ENCODE measurements at regions not wholly inside any gene's neighbourhood (a gene's known extent, or its start where the extent isn't known, plus 50 kb on each side); places are given as distances from the start of the nearest gene placed in this dataset.

- no peak for DNase-seq
These were observed 50.5 kb upstream of the PRDM1 start for GRCh38 chr6:106035655-106036054.

GRCh38 chr6:106033806-106034205 is 52.3 kb upstream of the PRDM1 start:
- no peak for DNase-seq

- peak; percentile 77 for DNase-seq
These were observed 58.4 kb upstream of the PRDM1 start for GRCh38 chr6:106027758-106028157.

- DNase-seq: no peak
These were observed 59.1 kb upstream of the PRDM1 start for GRCh38 chr6:106026748-106027715.

GRCh38 chr6:106025655-106026054 is 60.5 kb upstream of the PRDM1 start:
- DNase-seq: no peak

- DNase-seq: no peak
These were observed 63.3 kb upstream of the PRDM1 start for GRCh38 chr6:106022801-106023200.

- DNase-seq: no peak
These were observed 68.7 kb upstream of the PRDM1 start for GRCh38 chr6:106017454-106017853.

GRCh38 chr6:106014955-106015354 is 71.2 kb upstream of the PRDM1 start:
- DNase-seq: no peak

GRCh38 chr6:106011476-106011875 is 74.7 kb upstream of the PRDM1 start:
- DNase-seq: no peak

- no peak for DNase-seq
These were observed 80.2 kb upstream of the PRDM1 start for GRCh38 chr6:106005954-106006353.

- peak; percentile 47 for DNase-seq
These were observed 81.1 kb upstream of the PRDM1 start for GRCh38 chr6:106005013-106005412.

- peak; percentile 15 for DNase-seq
These were observed 82.7 kb upstream of the PRDM1 start for GRCh38 chr6:106003268-106003987.

- no peak for DNase-seq
These were observed 84.1 kb upstream of the PRDM1 start for GRCh38 chr6:106002005-106002404.

- DNase-seq: no peak
These were observed 85.2 kb upstream of the PRDM1 start for GRCh38 chr6:106000935-106001334.

- DNase-seq: no peak
These were observed 88.7 kb upstream of the PRDM1 start for GRCh38 chr6:105997482-105997881.

GRCh38 chr6:105995391-105995865 is 90.7 kb upstream of the PRDM1 start:
- DNase-seq: no peak

GRCh38 chr6:105994591-105995390 is 91.3 kb upstream of the PRDM1 start:
- peak; percentile 7 for DNase-seq

- no peak for DNase-seq
These were observed 92.0 kb upstream of the PRDM1 start for GRCh38 chr6:105994118-105994590.

- no peak for DNase-seq
These were observed 92.6 kb upstream of the PRDM1 start for GRCh38 chr6:105993341-105994117.

GRCh38 chr6:105992315-105992961 is 93.7 kb upstream of the PRDM1 start:
- DNase-seq: peak; percentile 16

- no peak for DNase-seq
These were observed 94.4 kb upstream of the PRDM1 start for GRCh38 chr6:105991561-105992314.

All from NCI-H82 (cell line).